Activated CD4-positive, alpha-beta T cell treated with anti-CD3 and anti-CD28 coated beads, Interleukin-2, amount 50 U/mL, for 16 hours (primary cell): ENCODE measurements at regions not wholly inside any gene's neighbourhood (a gene's known extent, or its start where the extent isn't known, plus 50 kb on each side); places are given as distances from the start of the nearest gene placed in this dataset.
"Not testable (repeated sequence)": the region's sequence is repeated elsewhere in the genome, so short reads cannot be mapped to it uniquely, and the experiment has no call there.

Source experiments
- DNase-seq: peaks from one replicate; pipeline ENCODE4 v3.0.0-alpha.2; 2020

- not testable (repeated sequence) for DNase-seq
Observed at GRCh38 chr6:86730772-86731171, 206.6 kb upstream of the HTR1E start.

GRCh38 chr6:86730216-86730615, 207.1 kb upstream of the HTR1E start:
- DNase-seq: no peak

- no peak for DNase-seq
Observed at GRCh38 chr6:86728976-86729375, 208.4 kb upstream of the HTR1E start.

- no peak for DNase-seq
Observed at GRCh38 chr6:86724695-86725094, 212.6 kb upstream of the HTR1E start.

- DNase-seq: no peak
Observed at GRCh38 chr6:86723729-86724128, 213.6 kb upstream of the HTR1E start.

GRCh38 chr6:86723151-86723550, 214.2 kb upstream of the HTR1E start:
- no peak for DNase-seq

- no peak for DNase-seq
Observed at GRCh38 chr6:86722131-86722530, 215.2 kb upstream of the HTR1E start.

- no peak for DNase-seq
Observed at GRCh38 chr6:86715676-86716075, 221.7 kb upstream of the HTR1E start.

- DNase-seq: no peak
Observed at GRCh38 chr6:86712039-86712438, 225.3 kb upstream of the HTR1E start.

GRCh38 chr6:86707545-86708120, 229.7 kb upstream of the HTR1E start:
- no peak for DNase-seq

- DNase-seq: no peak
Observed at GRCh38 chr6:86706449-86706848, 230.9 kb upstream of the HTR1E start.

- DNase-seq: not testable (repeated sequence)
Observed at GRCh38 chr6:86701228-86701627, 236.1 kb upstream of the HTR1E start.

- no peak for DNase-seq
Observed at GRCh38 chr6:86686496-86686895, 250.8 kb upstream of the HTR1E start.

- DNase-seq: no peak
Observed at GRCh38 chr6:86685230-86685797, 252.0 kb upstream of the HTR1E start.

GRCh38 chr6:86683132-86683908, 254.0 kb upstream of the HTR1E start:
- no peak for DNase-seq

- no peak for DNase-seq
Observed at GRCh38 chr6:86682297-86682696, 255.0 kb upstream of the HTR1E start.

GRCh38 chr6:86681140-86681539, 256.2 kb upstream of the HTR1E start:
- not testable (repeated sequence) for DNase-seq

- not testable (repeated sequence) for DNase-seq
Observed at GRCh38 chr6:86672125-86672524, 265.2 kb upstream of the HTR1E start.

GRCh38 chr6:86657192-86657591, 280.1 kb upstream of the HTR1E start:
- DNase-seq: no peak

GRCh38 chr6:86629123-86629522, 308.2 kb upstream of the HTR1E start:
- DNase-seq: no peak

- no peak for DNase-seq
Observed at GRCh38 chr6:86619428-86619827, 317.9 kb upstream of the HTR1E start.

GRCh38 chr6:86615299-86615698, 322.0 kb upstream of the HTR1E start:
- DNase-seq: no peak

GRCh38 chr6:86609549-86610388, 327.6 kb upstream of the HTR1E start:
- DNase-seq: no peak
